ENCODE measurements at regions not wholly inside any gene's neighbourhood (a gene's known extent, or its start where the extent isn't known, plus 50 kb on each side); places are given as distances from the start of the nearest gene placed in this dataset.
"Not testable (repeated sequence)": the region's sequence is repeated elsewhere in the genome, so short reads cannot be mapped to it uniquely, and the experiment has no call there.

- TF ChIP-seq POLR2A (IDR thresholded peaks at IDR 0.05; ENCODE audit: low read depth, low read length) (no peak), POLR2AphosphoS5 (IDR thresholded peaks at IDR 0.05; ENCODE audit: low read depth, low read length) (no peak), TAF1 (IDR thresholded peaks at IDR 0.05; ENCODE audit: borderline replicate concordance, low read depth, low read length) (no peak)
- DNase-seq (ENCODE audit: insufficient read length) (no peak), FAIRE-seq (no peak)
Measured at GRCh38 chr3:89013536-89013935, 93.9 kb upstream of the EPHA3 start.

GRCh38 chr3:89017531-89017930, 89.9 kb upstream of the EPHA3 start:
- TF ChIP-seq POLR2AphosphoS5 (IDR thresholded peaks at IDR 0.05; ENCODE audit: low read depth, low read length) (no peak), TAF1 (IDR thresholded peaks at IDR 0.05; ENCODE audit: borderline replicate concordance, low read depth, low read length) (no peak), POLR2A (IDR thresholded peaks at IDR 0.05; ENCODE audit: low read depth, low read length) (no peak)
- FAIRE-seq (no peak), DNase-seq (ENCODE audit: insufficient read length) (no peak)

- FAIRE-seq (no peak), DNase-seq (ENCODE audit: insufficient read length) (no peak)
- TF ChIP-seq POLR2AphosphoS5 (IDR thresholded peaks at IDR 0.05; ENCODE audit: low read depth, low read length) (no peak), POLR2A (IDR thresholded peaks at IDR 0.05; ENCODE audit: low read depth, low read length) (no peak), TAF1 (IDR thresholded peaks at IDR 0.05; ENCODE audit: borderline replicate concordance, low read depth, low read length) (no peak)
Measured at GRCh38 chr3:89025185-89025584, 82.2 kb upstream of the EPHA3 start.

GRCh38 chr3:89032346-89033013, 74.9 kb upstream of the EPHA3 start:
- no peak for FAIRE-seq
- TF ChIP-seq TAF1 (IDR thresholded peaks at IDR 0.05; ENCODE audit: borderline replicate concordance, low read depth, low read length) = no peak
- no peak for TF ChIP-seq POLR2A (IDR thresholded peaks at IDR 0.05; ENCODE audit: low read depth, low read length)
- no peak for TF ChIP-seq POLR2AphosphoS5 (IDR thresholded peaks at IDR 0.05; ENCODE audit: low read depth, low read length)
- no peak for DNase-seq (ENCODE audit: insufficient read length)

- not testable (repeated sequence) for DNase-seq (ENCODE audit: insufficient read length); FAIRE-seq
Measured at GRCh38 chr3:89034723-89035122, 72.7 kb upstream of the EPHA3 start.

GRCh38 chr3:89038869-89039268, 68.6 kb upstream of the EPHA3 start:
- no peak for TF ChIP-seq POLR2A (IDR thresholded peaks at IDR 0.05; ENCODE audit: low read depth, low read length)
- no peak for TF ChIP-seq TAF1 (IDR thresholded peaks at IDR 0.05; ENCODE audit: borderline replicate concordance, low read depth, low read length)
- TF ChIP-seq POLR2AphosphoS5 (IDR thresholded peaks at IDR 0.05; ENCODE audit: low read depth, low read length) = no peak
- DNase-seq (ENCODE audit: insufficient read length) (no peak), FAIRE-seq (no peak)

GRCh38 chr3:89042236-89042835, 65.1 kb upstream of the EPHA3 start:
- TF ChIP-seq TAF1 (IDR thresholded peaks at IDR 0.05; ENCODE audit: borderline replicate concordance, low read depth, low read length) (no peak), POLR2AphosphoS5 (IDR thresholded peaks at IDR 0.05; ENCODE audit: low read depth, low read length) (no peak), POLR2A (IDR thresholded peaks at IDR 0.05; ENCODE audit: low read depth, low read length) (no peak)
- DNase-seq (ENCODE audit: insufficient read length) = no peak
- no peak for FAIRE-seq

- TF ChIP-seq POLR2AphosphoS5 (IDR thresholded peaks at IDR 0.05; ENCODE audit: low read depth, low read length) (no peak), TAF1 (IDR thresholded peaks at IDR 0.05; ENCODE audit: borderline replicate concordance, low read depth, low read length) (no peak), POLR2A (IDR thresholded peaks at IDR 0.05; ENCODE audit: low read depth, low read length) (no peak)
- FAIRE-seq (no peak), DNase-seq (ENCODE audit: insufficient read length) (no peak)
Measured at GRCh38 chr3:89043406-89043932, 64.0 kb upstream of the EPHA3 start.

GRCh38 chr3:89046661-89047060, 60.8 kb upstream of the EPHA3 start:
- no peak for TF ChIP-seq POLR2AphosphoS5 (IDR thresholded peaks at IDR 0.05; ENCODE audit: low read depth, low read length)
- no peak for TF ChIP-seq TAF1 (IDR thresholded peaks at IDR 0.05; ENCODE audit: borderline replicate concordance, low read depth, low read length)
- TF ChIP-seq POLR2A (IDR thresholded peaks at IDR 0.05; ENCODE audit: low read depth, low read length) = no peak
- DNase-seq (ENCODE audit: insufficient read length) (no peak), FAIRE-seq (no peak)

- TF ChIP-seq POLR2A (IDR thresholded peaks at IDR 0.05; ENCODE audit: low read depth, low read length) (no peak), TAF1 (IDR thresholded peaks at IDR 0.05; ENCODE audit: borderline replicate concordance, low read depth, low read length) (no peak), POLR2AphosphoS5 (IDR thresholded peaks at IDR 0.05; ENCODE audit: low read depth, low read length) (no peak)
- no peak for DNase-seq (ENCODE audit: insufficient read length)
- no peak for FAIRE-seq
Measured at GRCh38 chr3:89049119-89049518, 58.3 kb upstream of the EPHA3 start.

- DNase-seq (ENCODE audit: insufficient read length) = no peak
- no peak for TF ChIP-seq TAF1 (IDR thresholded peaks at IDR 0.05; ENCODE audit: borderline replicate concordance, low read depth, low read length)
- no peak for TF ChIP-seq POLR2AphosphoS5 (IDR thresholded peaks at IDR 0.05; ENCODE audit: low read depth, low read length)
- no peak for TF ChIP-seq POLR2A (IDR thresholded peaks at IDR 0.05; ENCODE audit: low read depth, low read length)
- FAIRE-seq = no peak
Measured at GRCh38 chr3:89052386-89052785, 55.0 kb upstream of the EPHA3 start.

- DNase-seq (ENCODE audit: insufficient read length) (no peak), FAIRE-seq (no peak)
- TF ChIP-seq POLR2A (IDR thresholded peaks at IDR 0.05; ENCODE audit: low read depth, low read length) = no peak
- TF ChIP-seq TAF1 (IDR thresholded peaks at IDR 0.05; ENCODE audit: borderline replicate concordance, low read depth, low read length) = no peak
- TF ChIP-seq POLR2AphosphoS5 (IDR thresholded peaks at IDR 0.05; ENCODE audit: low read depth, low read length) = no peak
Measured at GRCh38 chr3:89057398-89057797, 50.0 kb upstream of the EPHA3 start.

All from GM12892 (cell line).